Panc1 (cell line): ENCODE measurements at regions not wholly inside any gene's neighbourhood (a gene's known extent, or its start where the extent isn't known, plus 50 kb on each side); places are given as distances from the start of the nearest gene placed in this dataset.

Experiments used
- ATAC-seq: fragments of 200-7000 bp; cut with Tn5 transposase; 2 replicates; pipeline ENCODE4 v1.9.1; 2020; ENCODE audit warnings: mild to moderate bottlenecking, moderate library complexity
- BruUV-seq: library from RNA; stranded (reverse); fragments of 400-500 nt; replicated peaks from 2 replicates; lab custom pipeline; 2021; lab: Mats Ljungman, UMichigan
- CTCF ChIA-PET: fragments of 300-600 bp; sonication (Branson Sonifier 250); formaldehyde crosslinking; loops from one replicate; lab custom pipeline; 2022; ENCODE audit warnings: antibody characterized with exemption; lab: Charles Lee
- POLR2A ChIA-PET: fragments of 300-600 bp; sonication (Branson Sonifier 250); formaldehyde crosslinking; loops from one replicate; lab custom pipeline; 2022; ENCODE audit warnings: antibody characterized with exemption; lab: Charles Lee
- DNase-seq: peaks from one replicate; pipeline ENCODE4 v3.0.0-alpha.2; 2010; ENCODE audit warnings: low read depth, low spot score
- H3K27ac ChIP-seq: 2 replicates; pipeline ENCODE4 v1.5.1; 2011; ENCODE audit warnings: mild to moderate bottlenecking, low read length, inconsistent platforms
- H3K27me3 ChIP-seq: fragments of 200-500 bp; sonication (Bioruptor generic); 2 replicates; pipeline ENCODE4 v1.6.0; 2014; ENCODE audit warnings: low read length, inconsistent platforms; ENCODE audit not compliant: control insufficient read depth, insufficient read depth
- H3K36me3 ChIP-seq: fragments of 200-500 bp; sonication (Bioruptor generic); 2 replicates; pipeline ENCODE4 v1.5.1; 2014; ENCODE audit warnings: inconsistent platforms, mild to moderate bottlenecking, low read length, moderate library complexity; ENCODE audit not compliant: control insufficient read depth, insufficient read depth
- H3K4me1 ChIP-seq: 2 replicates; pipeline ENCODE4 v1.5.1; 2011; ENCODE audit warnings: inconsistent platforms, mild to moderate bottlenecking, low read length, moderate library complexity; ENCODE audit not compliant: control insufficient read depth, insufficient read depth
- H3K4me3 ChIP-seq, 2 experiments: 2 replicates each; pipeline ENCODE4 v1.5.1; 2011 to 2012; ENCODE audit warnings: low read depth in 2 of 2, low read length in 2 of 2, mild to moderate bottlenecking in 2 of 2, inconsistent platforms in 1 of 2, moderate library complexity in 1 of 2
- H3K9me3 ChIP-seq: fragments of 200-500 bp; sonication (Bioruptor generic); 2 replicates; pipeline ENCODE4 v1.5.1; 2014; ENCODE audit warnings: low read depth, mild to moderate bottlenecking, inconsistent platforms, low read length, moderate library complexity; ENCODE audit not compliant: control insufficient read depth, insufficient read depth
- CTCF ChIP-seq: fragments of 450-650 bp; IDR thresholded peaks from 2 replicates; pipeline ENCODE4 v1.5.1; 2017; ENCODE audit warnings: mild to moderate bottlenecking
- POLR2AphosphoS5 ChIP-seq: IDR thresholded peaks from 2 replicates; pipeline ENCODE4 v1.6.1; 2012; ENCODE audit warnings: mild to moderate bottlenecking, low read depth, low read length, moderate library complexity
- REST ChIP-seq, 2 experiments: IDR thresholded peaks; 2 replicates each; pipeline ENCODE4 v1.6.1; 2011 to 2012; ENCODE audit warnings: low read depth in 2 of 2, control low read depth in 1 of 2, low read length in 1 of 2, mild to moderate bottlenecking in 1 of 2, moderate library complexity in 1 of 2; ENCODE audit not compliant: insufficient read depth in 1 of 2
- SIN3A ChIP-seq: IDR thresholded peaks from 2 replicates; pipeline ENCODE4 v1.6.1; 2012; ENCODE audit warnings: low read depth, mild to moderate bottlenecking, low read length, moderate library complexity, borderline replicate concordance; ENCODE audit not compliant: insufficient read depth
- TCF7L2 ChIP-seq: IDR thresholded peaks from 2 replicates; pipeline ENCODE4 v1.6.1; 2011; ENCODE audit warnings: mild to moderate bottlenecking, low read depth, low read length, inconsistent platforms
- in situ Hi-C: cut with HindIII; loops from 2 replicates; pipeline ENCODE4 v1.10.0; 2016; ENCODE audit warnings: low sequenced_read_pairs, low pct_unique_long_range_greater_than_20kb
- intact Hi-C: fragments of 100-400 bp; cut with micrococcal nuclease; formaldehyde crosslinking; loops from one replicate; pipeline ENCODE4 v1.10.0; 2022; ENCODE audit not compliant: unreplicated experiment

GRCh38 chr12:97758194-97758501 is 295.5 kb downstream of the RMST start:
- no peak overlapping the region for H3K27ac ChIP-seq
- H3K4me3 ChIP-seq: no peak overlapping the region
- ATAC-seq (no peak), DNase-seq (no peak)
- no peaks in the 10 kb centered on the region for H3K4me1 ChIP-seq
- H3K27me3 ChIP-seq: no peaks in the 10 kb centered on the region
- TF ChIP-seq TCF7L2 (no peak), SIN3A (no peak), POLR2AphosphoS5 (no peak), REST (IDR thresholded peaks at IDR 0.05; ENCODE audit: insufficient read depth in 1 of 2, low read depth in 2 of 2, low read length in 1 of 2) (no peak), CTCF (no peak)
- H3K9me3 ChIP-seq: peaks cover 2% of the 10 kb centered on the region; the same call in 1 of the 2 replicates
- in situ Hi-C loops: no loop called here
- intact Hi-C loops: no loop called here
- H3K36me3 ChIP-seq: no peaks in the 10 kb centered on the region
- CTCF ChIA-PET: no interaction called here
- no TSS peak for BruUV-seq
- POLR2A ChIA-PET: no interaction called here

GRCh38 chr12:97758586-97758985 is 296.0 kb downstream of the RMST start:
- in situ Hi-C loops: no loop called here
- Histone ChIP-seq H3K27me3 (no peaks in the 10 kb centered on the region), H3K4me1 (no peaks in the 10 kb centered on the region), H3K27ac (no peak overlapping the region), H3K36me3 (no peaks in the 10 kb centered on the region), H3K4me3 (no peak overlapping the region), H3K9me3 (peaks cover 2% of the 10 kb centered on the region; the same call in 1 of the 2 replicates)
- POLR2A ChIA-PET: no interaction called here
- intact Hi-C loops: no loop called here
- ATAC-seq (no peak), DNase-seq (no peak)
- TF ChIP-seq REST (IDR thresholded peaks at IDR 0.05; ENCODE audit: insufficient read depth in 1 of 2, low read depth in 2 of 2, low read length in 1 of 2) (no peak), CTCF (no peak), TCF7L2 (no peak), SIN3A (no peak), POLR2AphosphoS5 (no peak)
- CTCF ChIA-PET: interaction anchor here (0.6 kb wide), 1 partner anchor 334 kb away, joined by 3 read pairs; no protein-coding TSS in a partner anchor
- BruUV-seq: no TSS peak
